ENCODE measurements at regions not wholly inside any gene's neighbourhood (a gene's known extent, or its start where the extent isn't known, plus 50 kb on each side); places are given as distances from the start of the nearest gene placed in this dataset.

- H3K27ac ChIP-seq = no peak overlapping the region
- no peaks in the 10 kb centered on the region for H3K9me3 ChIP-seq
- H3K27me3 ChIP-seq = no peaks in the 10 kb centered on the region
- no peak overlapping the region for H3K4me3 ChIP-seq
- TF ChIP-seq POLR2A (IDR thresholded peaks at IDR 0.05) (no peak), CTCF (IDR thresholded peaks at IDR 0.05) (no peak)
- DNase-seq = no peak
- intact Hi-C loops (cut with DNase I; ENCODE audit: low total_unique reads) = no loop called here
- H3K36me3 ChIP-seq = no peaks in the 10 kb centered on the region
- no peaks in the 10 kb centered on the region for H3K4me1 ChIP-seq
Observed at GRCh38 chr10:128278362-128278761, 152.1 kb upstream of the MKI67 start.

GRCh38 chr10:128280271-128280670 lies 154.0 kb upstream of the MKI67 start:
- no peak overlapping the region for H3K4me3 ChIP-seq
- no peak overlapping the region for H3K27ac ChIP-seq
- H3K4me1 ChIP-seq = no peaks in the 10 kb centered on the region
- no peak for DNase-seq
- H3K27me3 ChIP-seq = no peaks in the 10 kb centered on the region
- TF ChIP-seq POLR2A (IDR thresholded peaks at IDR 0.05) (no peak), CTCF (IDR thresholded peaks at IDR 0.05) (no peak)
- intact Hi-C loops (cut with DNase I; ENCODE audit: low total_unique reads) = no loop called here
- no peaks in the 10 kb centered on the region for H3K36me3 ChIP-seq
- H3K9me3 ChIP-seq = no peaks in the 10 kb centered on the region

GRCh38 chr10:128281343-128281742 lies 155.1 kb upstream of the MKI67 start:
- no peaks in the 10 kb centered on the region for H3K27me3 ChIP-seq
- TF ChIP-seq POLR2A (IDR thresholded peaks at IDR 0.05) (no peak), CTCF (IDR thresholded peaks at IDR 0.05) (no peak)
- H3K4me1 ChIP-seq = no peaks in the 10 kb centered on the region
- H3K4me3 ChIP-seq = no peak overlapping the region
- no peak for DNase-seq
- H3K27ac ChIP-seq = no peak overlapping the region
- no peaks in the 10 kb centered on the region for H3K36me3 ChIP-seq
- no peaks in the 10 kb centered on the region for H3K9me3 ChIP-seq
- intact Hi-C loops (cut with DNase I; ENCODE audit: low total_unique reads) = no loop called here

- no peak for DNase-seq
- TF ChIP-seq POLR2A (IDR thresholded peaks at IDR 0.05) = no peak
- TF ChIP-seq CTCF (IDR thresholded peaks at IDR 0.05) = no peak
- intact Hi-C loops (cut with DNase I; ENCODE audit: low total_unique reads) = no loop called here
Observed at GRCh38 chr10:128281861-128282260, 155.6 kb upstream of the MKI67 start.

GRCh38 chr10:128286141-128286761 lies 160.0 kb upstream of the MKI67 start:
- Histone ChIP-seq H3K27ac (no peak overlapping the region), H3K4me3 (no peak overlapping the region), H3K9me3 (no peaks in the 10 kb centered on the region), H3K36me3 (no peaks in the 10 kb centered on the region), H3K27me3 (peaks cover 0 to 8% of the 10 kb centered on the region in 2 donors), H3K4me1 (peaks cover 0 to 4% of the 10 kb centered on the region in 2 donors)
- no peak for TF ChIP-seq CTCF (IDR thresholded peaks at IDR 0.05)
- no peak for TF ChIP-seq POLR2A (IDR thresholded peaks at IDR 0.05)
- intact Hi-C loops (cut with DNase I; ENCODE audit: low total_unique reads) = no loop called here
- no peak for DNase-seq

More at GRCh38 chr10:128281861-128282260, 155.6 kb upstream of the MKI67 start:
- no peak overlapping the region for H3K4me3 ChIP-seq
- H3K4me1 ChIP-seq = peaks cover 0 to 4% of the 10 kb centered on the region in 2 donors
- H3K9me3 ChIP-seq = no peaks in the 10 kb centered on the region
- no peaks in the 10 kb centered on the region for H3K27me3 ChIP-seq
- no peaks in the 10 kb centered on the region for H3K36me3 ChIP-seq
- H3K27ac ChIP-seq = no peak overlapping the region

All from uterus (tissue), 3 donors.